DMS79 treated with DMSO at 0.1 percent for 48 hours (cell line): ENCODE measurements at regions not wholly inside any gene's neighbourhood (a gene's known extent, or its start where the extent isn't known, plus 50 kb on each side); places are given as distances from the start of the nearest gene placed in this dataset.
"Not testable (repeated sequence)": the region's sequence is repeated elsewhere in the genome, so short reads cannot be mapped to it uniquely, and the experiment has no call there.

ENCODE experiments used
- DNase-seq: peaks from one replicate; lab custom pipeline; 2025; lab: John Stamatoyannopoulos, UW

GRCh38 chr4:33628296-33628695 lies 2616.0 kb downstream of the ARAP2 start:
- no peak for DNase-seq

DNA sequence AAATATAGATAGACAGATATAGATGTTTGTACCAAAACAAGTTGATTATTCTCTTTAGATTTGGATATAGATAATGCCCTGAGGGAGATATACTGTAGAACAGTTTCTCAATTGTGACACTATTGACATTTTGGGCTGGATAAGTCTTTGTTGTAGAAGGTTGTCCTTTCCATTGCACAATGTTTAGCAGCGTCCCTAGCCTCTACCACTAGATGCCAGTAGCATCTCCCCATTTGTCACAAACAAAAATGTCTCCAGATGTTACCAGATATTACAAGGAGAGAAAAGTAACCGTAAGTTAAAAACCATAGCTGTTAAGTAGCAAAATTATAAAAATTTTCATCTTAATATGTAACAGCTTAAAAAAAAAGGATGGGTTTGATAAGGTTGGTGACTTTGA lies 2595.3 kb downstream of the ARAP2 start:
- DNase-seq, result no peak

DNA sequence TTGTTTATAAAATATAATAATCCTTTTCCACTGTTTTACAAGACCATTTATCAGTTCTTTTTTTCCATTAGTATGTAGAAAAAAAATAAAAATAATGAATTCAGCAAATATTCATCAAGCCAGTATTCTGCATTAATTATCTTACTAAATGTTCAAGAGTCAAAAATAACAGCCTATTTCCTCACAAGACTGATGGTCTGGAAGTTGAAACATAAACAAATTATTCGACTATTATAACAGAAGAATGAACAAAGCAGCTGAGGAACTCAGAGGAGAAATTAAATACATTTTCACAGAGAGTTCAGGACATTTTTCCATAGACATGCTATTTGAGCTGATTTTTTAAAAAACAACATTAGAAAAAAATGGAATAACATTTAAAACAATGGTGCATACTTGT lies 2594.8 kb downstream of the ARAP2 start:
- no peak for DNase-seq

- no peak for DNase-seq
These were observed 2594.3 kb downstream of the ARAP2 start for GRCh38 chr4:33650036-33650435.

GRCh38 chr4:33658971-33659370 lies 2585.3 kb downstream of the ARAP2 start:
- DNase-seq, result no peak

DNA sequence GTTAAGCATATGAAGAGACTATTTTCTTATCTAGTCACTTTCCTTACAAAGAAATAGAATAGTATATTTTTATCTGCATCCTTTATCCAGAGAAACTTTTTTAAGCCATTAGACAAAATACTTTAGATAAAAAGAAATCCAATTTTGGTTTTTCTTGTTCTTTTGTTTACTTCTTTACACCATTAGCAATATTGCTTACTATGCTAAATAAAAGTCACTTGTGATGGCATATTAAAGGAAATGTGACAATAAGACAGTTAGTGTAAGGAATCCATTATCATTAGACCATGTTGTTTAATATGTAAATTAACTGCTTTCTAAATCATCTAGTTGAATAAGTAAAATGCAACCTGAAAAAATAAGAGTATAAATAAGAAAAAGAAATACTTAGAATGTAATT lies 2582.7 kb downstream of the ARAP2 start:
- no peak for DNase-seq

- DNase-seq, result no peak
These were observed 2558.4 kb downstream of the ARAP2 start for GRCh38 chr4:33685939-33686338.

GRCh38 chr4:33696041-33696440 lies 2548.3 kb downstream of the ARAP2 start:
- DNase-seq, result no peak

GRCh38 chr4:33696586-33696985 lies 2547.7 kb downstream of the ARAP2 start:
- no peak for DNase-seq

DNA sequence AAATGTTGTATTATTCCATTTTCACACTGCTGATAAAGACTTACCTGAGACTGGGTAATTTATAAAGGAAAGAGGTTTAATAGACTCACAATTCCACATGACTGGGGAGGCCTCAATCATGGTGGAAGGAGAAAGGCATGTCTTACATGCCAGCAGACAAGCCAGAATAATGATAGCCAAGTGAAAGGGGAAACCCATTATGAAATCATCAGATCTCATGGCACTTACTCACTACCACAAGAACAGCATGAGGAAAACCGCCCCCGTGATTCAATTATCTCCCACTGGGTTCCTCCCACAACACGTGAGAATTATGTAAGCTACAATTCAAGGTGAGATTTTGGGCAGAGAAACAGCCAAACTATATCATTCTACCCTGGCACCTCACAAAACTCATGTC lies 2535.1 kb downstream of the ARAP2 start:
- DNase-seq, result no peak

DNA sequence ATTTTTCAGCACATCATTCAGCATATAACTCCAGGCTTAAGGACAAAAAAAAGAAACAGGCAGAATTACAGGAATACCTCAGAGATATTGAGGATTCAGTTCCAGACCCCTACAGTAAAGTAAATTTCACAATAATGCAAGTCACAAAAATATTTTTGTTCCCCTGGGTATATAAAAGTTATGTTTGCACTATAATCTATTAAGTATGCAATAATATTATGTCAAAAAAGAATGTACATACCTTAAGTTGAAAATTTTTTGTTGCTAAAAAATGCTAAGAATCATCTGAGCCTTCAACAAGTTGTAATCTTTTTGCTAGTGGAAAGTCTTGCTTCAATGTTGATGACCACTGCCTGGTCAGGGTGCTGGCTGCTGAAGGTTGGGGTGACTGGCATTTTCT lies 2532.5 kb downstream of the ARAP2 start:
- DNase-seq, result no peak

- no peak for DNase-seq
These were observed 2529.3 kb downstream of the ARAP2 start for GRCh38 chr4:33714971-33715370.

GRCh38 chr4:33715841-33716395 lies 2528.4 kb downstream of the ARAP2 start:
- no peak for DNase-seq

- no peak for DNase-seq
These were observed 2522.1 kb downstream of the ARAP2 start for GRCh38 chr4:33722254-33722653.

DNA sequence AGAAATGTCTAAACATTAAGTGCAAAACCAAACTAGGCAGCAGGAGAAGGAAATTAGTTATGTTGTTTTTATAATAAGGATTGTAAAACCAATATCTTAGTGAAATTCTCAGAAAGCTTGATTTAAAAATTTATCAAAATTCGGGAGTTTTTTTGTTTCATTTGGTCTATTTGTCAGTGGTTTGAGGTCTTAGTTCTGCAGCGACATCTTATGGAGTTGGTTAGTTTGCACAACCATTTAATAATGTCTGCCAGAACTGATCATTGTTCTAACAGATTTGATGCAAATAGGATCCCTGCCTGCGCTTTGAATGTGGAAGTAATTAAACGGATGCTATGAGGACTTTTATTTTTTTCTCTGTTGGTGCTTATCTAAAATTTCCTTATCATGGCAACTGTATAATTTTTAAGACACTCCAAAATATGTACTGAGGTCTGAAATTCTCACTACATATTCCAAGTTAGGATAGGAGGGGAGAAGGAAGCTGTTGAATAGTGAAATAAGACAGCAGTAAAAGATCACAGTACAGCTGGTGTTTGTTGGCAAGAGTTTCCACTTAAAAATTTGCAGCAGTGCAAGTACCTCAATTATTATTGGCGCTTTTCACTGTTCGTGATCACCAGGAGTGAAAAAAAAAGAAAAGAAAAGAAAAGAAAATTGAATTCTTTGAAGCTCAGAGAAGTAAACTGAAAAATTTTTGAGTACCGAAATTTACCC lies 2521.4 kb downstream of the ARAP2 start:
- no peak for DNase-seq

GRCh38 chr4:33724685-33725084 lies 2519.6 kb downstream of the ARAP2 start:
- no peak for DNase-seq

DNA sequence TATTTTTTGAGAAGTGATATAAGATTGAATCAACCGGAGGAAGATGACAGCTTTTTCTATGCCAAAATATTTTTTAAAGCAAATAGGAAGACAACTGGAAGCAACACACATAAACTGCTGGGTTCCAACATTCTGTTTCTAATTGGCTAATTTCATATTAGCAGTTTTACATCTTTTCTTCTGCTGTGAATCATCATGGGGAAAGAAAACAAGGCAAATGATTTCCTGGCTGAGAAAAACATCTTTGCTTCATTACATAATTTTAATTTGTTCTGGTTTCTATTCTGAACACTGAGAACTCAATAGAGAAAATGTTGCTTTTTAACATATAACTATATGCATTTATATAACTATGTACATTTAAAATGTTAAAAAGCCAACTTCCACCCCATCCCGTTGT lies 2518.5 kb downstream of the ARAP2 start:
- no peak for DNase-seq

DNA sequence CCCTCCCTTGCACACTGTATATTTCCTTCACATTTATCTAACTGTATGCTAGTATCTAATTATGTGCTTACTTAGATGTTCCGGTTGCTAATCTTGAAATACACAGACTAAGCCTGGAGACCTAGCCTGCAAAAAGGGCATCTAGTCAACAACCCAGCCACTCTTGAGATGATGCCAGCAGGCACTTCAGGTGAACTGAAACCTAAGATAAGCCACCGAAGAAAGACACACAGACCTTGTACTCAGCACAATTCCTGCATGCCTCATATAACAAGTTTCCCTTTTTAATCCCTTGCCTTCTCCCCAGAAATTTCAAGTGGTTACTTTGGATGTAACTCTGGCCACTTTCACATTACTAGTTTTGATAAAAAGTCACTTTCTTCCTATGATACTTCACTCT lies 2506.6 kb downstream of the ARAP2 start:
- DNase-seq, result no peak

GRCh38 chr4:33739884-33740632 lies 2504.3 kb downstream of the ARAP2 start:
- DNase-seq, result no peak

DNA sequence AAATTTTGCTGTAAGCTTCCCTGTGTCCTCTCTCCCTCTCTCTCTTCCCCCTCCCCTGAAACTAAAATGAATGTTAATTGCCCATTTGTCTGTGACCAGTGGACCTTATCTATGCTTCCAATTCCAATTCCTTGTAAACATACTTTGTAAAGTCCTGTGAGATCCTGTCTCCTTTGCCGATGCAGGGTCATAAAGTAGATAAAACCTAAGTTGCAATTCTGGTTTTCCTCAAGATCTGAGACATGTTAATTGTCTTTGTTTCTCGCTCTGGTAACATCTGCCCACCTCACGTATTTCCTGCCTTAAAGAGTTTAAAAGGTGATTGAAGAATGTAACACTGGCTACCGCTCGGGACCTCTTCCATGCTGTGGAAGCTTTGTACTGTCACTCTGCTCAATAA lies 2503.4 kb downstream of the ARAP2 start:
- not testable (repeated sequence) for DNase-seq

- no peak for DNase-seq
These were observed 2497.3 kb downstream of the ARAP2 start for GRCh38 chr4:33746979-33747378.

- DNase-seq, result no peak
These were observed 2493.3 kb downstream of the ARAP2 start for GRCh38 chr4:33751050-33751449.

GRCh38 chr4:33772582-33772981 lies 2471.7 kb downstream of the ARAP2 start:
- no peak for DNase-seq
